Naive thymus-derived CD4-positive, alpha-beta T cell (primary cell): ENCODE measurements at regions not wholly inside any gene's neighbourhood (a gene's known extent, or its start where the extent isn't known, plus 50 kb on each side); places are given as distances from the start of the nearest gene placed in this dataset.

Source experiments
- ATAC-seq: fragments of 150-1000 bp; cut with Tn5 transposase; 2 replicates; pipeline ENCODE4 v1.10.0; 2021; ENCODE audit warnings: mild to moderate bottlenecking, moderate library complexity
- CTCF ChIA-PET: fragments of 350-600 bp; sonication (Branson Sonifier 250); formaldehyde crosslinking; loops from one replicate; lab custom pipeline; 2021; ENCODE audit warnings: antibody characterized with exemption; lab: Charles Lee
- POLR2A ChIA-PET: fragments of 350-600 bp; sonication (Branson Sonifier 250); formaldehyde crosslinking; loops from one replicate; lab custom pipeline; 2021; ENCODE audit warnings: antibody characterized with exemption, inconsistent platforms; lab: Charles Lee
- DNase-seq, 9 donors: peaks; one replicate each; pipeline versions ENCODE4 v3.0.0 to v3.0.0-alpha.2; 2020 to 2022; ENCODE audit warnings: mixed read lengths in 1 of 9
- H3K27ac ChIP-seq: one replicate; pipeline ENCODE4 v1.7.0; 2013; ENCODE audit warnings: mild to moderate bottlenecking, low read depth, low read length, moderate library complexity
- H3K27me3 ChIP-seq, 2 donors: one replicate each; pipeline ENCODE4 v1.7.0; 2013; ENCODE audit warnings: low read length in 2 of 2, mild to moderate bottlenecking in 2 of 2, moderate library complexity in 2 of 2; ENCODE audit not compliant: control insufficient read depth in 2 of 2, insufficient read depth in 2 of 2
- H3K36me3 ChIP-seq, 3 experiments: 1 replicate in 2 of 3; 2 replicates in 1 of 3; pipeline ENCODE4 v1.7.0; 2013; ENCODE audit warnings: low read length in 3 of 3, mild to moderate bottlenecking in 3 of 3, moderate library complexity in 1 of 3; ENCODE audit not compliant: insufficient read depth in 3 of 3, control insufficient read depth in 2 of 3
- H3K4me1 ChIP-seq, 2 donors: one replicate each; pipeline ENCODE4 v1.7.0; 2013; ENCODE audit warnings: low read length in 2 of 2, mild to moderate bottlenecking in 2 of 2, moderate library complexity in 1 of 2; ENCODE audit not compliant: control insufficient read depth in 2 of 2, insufficient read depth in 2 of 2
- H3K4me3 ChIP-seq: 2 replicates; pipeline ENCODE4 v1.7.0; 2013; ENCODE audit warnings: mild to moderate bottlenecking, low read length
- H3K9me3 ChIP-seq, 3 experiments: 1 replicate in 2 of 3; 2 replicates in 1 of 3; pipeline ENCODE4 v1.7.0; 2013; ENCODE audit warnings: low read length in 3 of 3; ENCODE audit not compliant: control insufficient read depth in 2 of 3
- H3K27ac Mint-ChIP-seq, 9 donors: one replicate each; pipeline ENCODE4 v1.8.0; 2020 to 2022; ENCODE audit warnings: mixed read lengths in 9 of 9, mild to moderate bottlenecking in 8 of 9, moderate library complexity in 5 of 9, inconsistent platforms in 2 of 9
- H3K27me3 Mint-ChIP-seq, 5 donors: one replicate each; pipeline ENCODE4 v1.8.0; 2021 to 2022; ENCODE audit warnings: mixed read lengths in 5 of 5, mild to moderate bottlenecking in 1 of 5
- H3K36me3 Mint-ChIP-seq, 5 donors: one replicate each; pipeline ENCODE4 v1.8.0; 2020 to 2022; ENCODE audit warnings: mixed read lengths in 5 of 5, mild to moderate bottlenecking in 3 of 5, inconsistent platforms in 1 of 5
- H3K4me1 Mint-ChIP-seq, 7 donors: one replicate each; pipeline ENCODE4 v1.8.0; 2020 to 2022; ENCODE audit warnings: mixed read lengths in 7 of 7, mild to moderate bottlenecking in 3 of 7, inconsistent platforms in 1 of 7
- H3K4me3 Mint-ChIP-seq, 10 donors: one replicate each; pipeline ENCODE4 v1.8.0; 2020 to 2022; ENCODE audit warnings: mild to moderate bottlenecking in 10 of 10, mixed read lengths in 10 of 10, moderate library complexity in 6 of 10, inconsistent platforms in 2 of 10
- H3K9me3 Mint-ChIP-seq, 11 donors: one replicate each; pipeline ENCODE4 v1.8.0; 2020 to 2022; ENCODE audit warnings: mixed read lengths in 11 of 11, mild to moderate bottlenecking in 4 of 11, inconsistent platforms in 1 of 11, moderate library complexity in 1 of 11
- intact Hi-C, 2 donors: fragments of 100-400 bp; cut with micrococcal nuclease; formaldehyde crosslinking; loops; one replicate each; pipeline ENCODE4 v1.15.1; 2023

DNA sequence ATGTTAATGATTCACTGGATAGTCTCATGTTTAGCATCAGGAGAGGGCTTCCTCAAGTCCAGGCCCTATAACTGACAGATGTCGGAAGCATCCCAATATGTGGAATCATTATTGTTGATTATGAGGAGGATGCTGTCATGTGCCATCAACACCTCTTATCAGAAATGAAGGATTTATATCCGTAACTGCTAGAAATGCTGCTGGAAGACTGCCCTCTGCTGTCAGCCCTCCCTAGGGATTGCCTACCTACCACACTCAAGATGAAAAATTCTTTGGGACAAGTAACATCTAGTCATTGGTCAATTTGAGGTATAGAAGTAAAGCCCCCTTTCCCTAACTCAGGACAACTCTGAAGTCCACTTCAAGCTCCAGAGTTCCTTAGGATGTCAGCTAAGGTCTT is 1166.5 kb upstream of the NXPH2 start:
- Histone ChIP-seq H3K4me1 (no peaks in the 10 kb centered on the region), H3K27ac (no peak overlapping the region), H3K9me3 (no peaks in the 10 kb centered on the region), H3K4me3 (no peak overlapping the region), H3K36me3 (no peaks in the 10 kb centered on the region), H3K27me3 (no peaks in the 10 kb centered on the region)
- peaks cover 0 to 2% (median 0%) of the 10 kb centered on the region in 7 donors for H3K4me1 Mint-ChIP-seq
- DNase-seq = no peak
- H3K4me3 Mint-ChIP-seq = no peak overlapping the region
- H3K36me3 Mint-ChIP-seq = no peaks in the 10 kb centered on the region
- CTCF ChIA-PET = no interaction called here
- H3K27me3 Mint-ChIP-seq = no peaks in the 10 kb centered on the region
- no peak for ATAC-seq
- POLR2A ChIA-PET = no interaction called here
- intact Hi-C loops = no loop called here
- H3K27ac Mint-ChIP-seq = no peak overlapping the region
- H3K9me3 Mint-ChIP-seq = peaks cover 2 to 38% (median 13%) of the 10 kb centered on the region in 11 donors

DNA sequence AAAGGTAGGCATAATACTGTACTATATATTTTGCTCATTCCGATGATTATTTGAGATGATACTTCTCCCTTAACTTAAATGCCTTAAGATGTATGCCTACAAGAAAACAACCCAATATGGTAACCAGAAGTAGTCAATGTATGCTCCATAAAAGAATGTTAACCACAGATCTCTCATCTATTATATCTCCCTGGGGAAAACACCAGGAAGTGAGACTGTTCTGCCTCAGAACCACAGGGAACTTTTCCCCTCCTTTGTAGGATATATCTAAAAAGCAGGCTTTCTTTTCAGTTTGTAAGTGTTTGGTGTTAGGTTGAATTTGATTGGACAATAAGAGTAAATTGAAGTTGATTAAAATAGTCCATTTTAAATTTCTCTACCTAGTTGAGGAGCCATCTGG is 1160.5 kb upstream of the NXPH2 start:
- Mint-ChIP-seq H3K9me3 (peaks cover 0 to 44% (median 17%) of the 10 kb centered on the region in 11 donors), H3K4me1 (peaks cover 0 to 2% (median 0%) of the 10 kb centered on the region in 7 donors), H3K27ac (no peak overlapping the region), H3K4me3 (no peak overlapping the region), H3K36me3 (no peaks in the 10 kb centered on the region), H3K27me3 (no peaks in the 10 kb centered on the region)
- Histone ChIP-seq H3K27ac (no peak overlapping the region), H3K9me3 (no peaks in the 10 kb centered on the region), H3K27me3 (no peaks in the 10 kb centered on the region), H3K36me3 (no peaks in the 10 kb centered on the region), H3K4me3 (no peak overlapping the region), H3K4me1 (no peaks in the 10 kb centered on the region)
- ChIA-PET POLR2A (no interaction called here), CTCF (no interaction called here)
- ATAC-seq = no peak
- intact Hi-C loops = no loop called here
- DNase-seq = no peak

DNA sequence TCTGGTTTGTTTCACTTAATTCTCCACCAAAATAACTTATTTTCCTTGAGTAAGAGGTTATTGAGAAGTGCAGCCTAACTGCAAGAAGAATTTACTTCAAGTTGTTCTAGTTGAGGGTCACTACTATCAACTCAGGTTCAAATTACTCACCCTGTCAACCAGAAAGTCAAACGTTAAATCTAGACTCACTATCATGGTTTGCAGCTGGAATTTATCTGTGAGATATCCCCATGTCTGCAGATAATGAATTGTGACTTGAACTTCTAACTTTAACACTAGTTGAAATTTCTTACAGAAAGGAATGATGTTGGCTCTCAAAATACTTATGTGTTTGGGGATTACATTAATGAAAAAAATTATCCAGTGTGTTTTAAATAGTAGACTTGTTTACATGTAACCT is 1145.7 kb upstream of the NXPH2 start:
- Histone ChIP-seq H3K9me3 (no peaks in the 10 kb centered on the region), H3K27me3 (no peaks in the 10 kb centered on the region), H3K27ac (no peak overlapping the region), H3K4me1 (no peaks in the 10 kb centered on the region), H3K4me3 (no peak overlapping the region), H3K36me3 (no peaks in the 10 kb centered on the region)
- Mint-ChIP-seq H3K27ac (no peak overlapping the region), H3K4me3 (no peak overlapping the region), H3K4me1 (no peaks in the 10 kb centered on the region), H3K9me3 (peaks cover 0 to 8% (median 3%) of the 10 kb centered on the region in 11 donors), H3K36me3 (no peaks in the 10 kb centered on the region), H3K27me3 (no peaks in the 10 kb centered on the region)
- intact Hi-C loops = no loop called here
- ATAC-seq (no peak), DNase-seq (no peak)
- CTCF ChIA-PET = no interaction called here
- POLR2A ChIA-PET = no interaction called here

DNA sequence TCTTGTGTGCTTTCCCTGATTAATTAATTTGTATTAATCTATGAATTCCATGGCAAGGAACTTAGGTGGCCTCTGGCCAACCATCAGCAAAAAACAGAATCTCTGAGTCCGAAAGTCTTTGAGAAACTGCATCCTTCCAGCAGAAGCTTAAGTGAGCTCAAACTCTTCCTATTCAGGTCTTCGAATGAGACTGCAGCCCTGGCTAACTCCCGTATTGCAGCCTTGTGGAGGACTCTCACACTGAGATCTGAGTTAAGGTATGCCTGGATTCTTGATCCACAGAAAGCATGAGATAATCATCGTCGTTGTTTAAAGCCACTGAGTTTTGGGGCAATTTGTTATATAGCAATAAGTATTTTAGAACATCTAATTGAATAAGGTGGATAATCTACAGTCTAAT is 1143.9 kb upstream of the NXPH2 start:
- no peaks in the 10 kb centered on the region for H3K36me3 ChIP-seq
- ATAC-seq (no peak), DNase-seq (no peak)
- no peaks in the 10 kb centered on the region for H3K27me3 ChIP-seq
- H3K9me3 ChIP-seq = no peaks in the 10 kb centered on the region
- Mint-ChIP-seq H3K9me3 (peaks cover 0 to 15% (median 4%) of the 10 kb centered on the region in 11 donors), H3K36me3 (no peaks in the 10 kb centered on the region), H3K4me3 (no peak overlapping the region), H3K27ac (no peak overlapping the region), H3K27me3 (no peaks in the 10 kb centered on the region), H3K4me1 (no peaks in the 10 kb centered on the region)
- H3K27ac ChIP-seq = no peak overlapping the region
- ChIA-PET POLR2A (no interaction called here), CTCF (no interaction called here)
- intact Hi-C loops = no loop called here
- no peak overlapping the region for H3K4me3 ChIP-seq
- H3K4me1 ChIP-seq = no peaks in the 10 kb centered on the region

DNA sequence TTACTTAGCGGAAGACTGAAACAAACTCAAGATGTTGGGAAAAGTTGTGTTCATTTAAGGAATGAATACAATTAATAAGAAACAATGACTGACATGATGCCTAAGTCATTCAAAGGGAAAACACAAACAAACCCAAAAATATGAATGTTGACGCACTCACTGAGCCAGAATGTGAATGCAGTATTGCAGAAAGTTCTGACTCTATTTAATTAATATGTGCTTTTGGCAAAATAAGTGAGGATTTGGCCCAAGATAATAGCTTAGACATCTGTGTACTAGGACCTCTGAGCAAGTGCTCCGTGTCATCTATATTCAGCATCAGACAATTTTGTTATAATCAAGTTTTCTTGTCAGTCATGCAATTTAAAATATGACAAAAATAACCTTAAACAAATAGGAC is 1138.8 kb upstream of the NXPH2 start:
- Mint-ChIP-seq H3K4me1 (no peaks in the 10 kb centered on the region), H3K27me3 (no peaks in the 10 kb centered on the region), H3K4me3 (no peak overlapping the region), H3K9me3 (peaks cover 0 to 23% (median 4%) of the 10 kb centered on the region in 11 donors), H3K36me3 (no peaks in the 10 kb centered on the region), H3K27ac (no peak overlapping the region)
- H3K27ac ChIP-seq = no peak overlapping the region
- no peak overlapping the region for H3K4me3 ChIP-seq
- no peaks in the 10 kb centered on the region for H3K4me1 ChIP-seq
- no peaks in the 10 kb centered on the region for H3K9me3 ChIP-seq
- ChIA-PET POLR2A (no interaction called here), CTCF (no interaction called here)
- no peaks in the 10 kb centered on the region for H3K27me3 ChIP-seq
- intact Hi-C loops = no loop called here
- H3K36me3 ChIP-seq = no peaks in the 10 kb centered on the region
- no peak for ATAC-seq
- DNase-seq = no peak

DNA sequence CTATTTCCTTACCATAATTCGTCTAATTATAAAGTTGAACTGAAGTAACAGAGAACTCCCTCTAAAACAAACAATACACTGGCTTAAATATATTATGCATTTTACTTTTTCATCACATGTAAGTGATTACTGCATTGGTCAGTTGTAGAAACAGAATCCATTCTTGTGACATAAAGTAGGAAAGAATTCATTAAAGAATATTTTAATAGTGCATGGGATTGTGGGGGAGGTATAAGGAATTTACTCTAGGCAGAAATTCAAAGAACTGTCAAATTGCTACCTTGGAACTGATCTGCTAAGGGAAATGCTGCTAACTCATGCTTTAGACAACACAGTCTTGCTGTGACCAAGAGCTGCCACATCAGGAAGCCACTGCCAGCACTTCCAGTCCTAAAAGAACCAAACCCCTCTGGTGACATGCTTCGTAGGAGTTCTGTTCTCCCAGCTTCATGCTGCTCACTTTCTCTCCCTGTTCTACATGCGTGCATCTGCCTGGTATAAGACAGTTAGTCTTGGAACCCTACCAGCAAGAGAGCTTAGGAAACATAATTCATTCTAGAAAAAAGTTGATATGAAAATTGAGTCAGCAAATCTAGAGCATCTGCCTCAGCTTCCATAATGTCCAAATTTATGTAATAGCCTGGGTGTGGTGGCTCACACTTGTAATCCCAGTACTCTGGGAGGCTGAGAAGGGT is 1137.6 kb upstream of the NXPH2 start:
- Mint-ChIP-seq H3K36me3 (no peaks in the 10 kb centered on the region), H3K27ac (no peak overlapping the region)
- POLR2A ChIA-PET = no interaction called here

DNA sequence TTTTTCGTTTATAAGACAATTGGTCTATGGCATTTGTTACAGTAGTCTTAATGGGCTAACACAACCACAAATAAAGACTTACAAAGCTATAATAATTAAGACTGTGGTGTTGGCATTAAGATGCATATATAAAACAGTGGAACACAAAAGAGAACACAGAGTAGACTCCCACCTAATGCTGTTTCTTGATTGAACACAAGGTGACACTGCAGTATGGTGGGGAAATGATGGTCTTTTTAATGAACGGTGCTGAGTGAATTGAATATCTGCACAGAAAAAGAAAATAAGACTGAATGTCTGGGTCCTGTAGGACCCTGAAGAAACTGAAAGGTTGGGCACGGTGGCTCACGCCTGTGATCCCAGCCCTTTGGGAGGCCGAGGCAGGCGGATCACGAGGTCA is 1136.6 kb upstream of the NXPH2 start:
- ATAC-seq (no peak), DNase-seq (no peak)
- Mint-ChIP-seq H3K4me1 (no peaks in the 10 kb centered on the region), H3K36me3 (no peaks in the 10 kb centered on the region), H3K4me3 (no peak overlapping the region), H3K27me3 (no peaks in the 10 kb centered on the region), H3K9me3 (peaks cover 0 to 34% (median 12%) of the 10 kb centered on the region in 11 donors), H3K27ac (no peak overlapping the region)
- H3K4me3 ChIP-seq = no peak overlapping the region
- no peaks in the 10 kb centered on the region for H3K27me3 ChIP-seq
- H3K36me3 ChIP-seq = no peaks in the 10 kb centered on the region
- H3K27ac ChIP-seq = no peak overlapping the region
- intact Hi-C loops = no loop called here
- no peaks in the 10 kb centered on the region for H3K9me3 ChIP-seq
- no peaks in the 10 kb centered on the region for H3K4me1 ChIP-seq
- CTCF ChIA-PET = no interaction called here
- POLR2A ChIA-PET = no interaction called here

More for the DNA sequence above, 1137.6 kb upstream of the NXPH2 start:
- Histone ChIP-seq H3K4me3 (no peak overlapping the region), H3K9me3 (no peaks in the 10 kb centered on the region), H3K4me1 (no peaks in the 10 kb centered on the region), H3K27me3 (no peaks in the 10 kb centered on the region), H3K36me3 (no peaks in the 10 kb centered on the region), H3K27ac (no peak overlapping the region)
- Mint-ChIP-seq H3K27me3 (no peaks in the 10 kb centered on the region), H3K4me3 (no peak overlapping the region), H3K9me3 (peaks cover 0 to 25% (median 5%) of the 10 kb centered on the region in 11 donors), H3K4me1 (no peaks in the 10 kb centered on the region)
- CTCF ChIA-PET = no interaction called here
- ATAC-seq = no peak
- DNase-seq = no peak
- intact Hi-C loops = no loop called here
